Brain microvascular endothelial cell (primary cell): ENCODE measurements at regions not wholly inside any gene's neighbourhood (a gene's known extent, or its start where the extent isn't known, plus 50 kb on each side); places are given as distances from the start of the nearest gene placed in this dataset.

Experiments
- DNase-seq: peaks from one replicate; pipeline ENCODE4 v3.0.0-alpha.2; 2020
- H3K27ac ChIP-seq: fragments of 250-450 bp; sonication (Bioruptor Pico); 2 replicates; pipeline ENCODE4 v1.5.1; 2020; ENCODE audit warnings: mild to moderate bottlenecking, moderate library complexity
- H3K27me3 ChIP-seq: fragments of 250-450 bp; sonication (Bioruptor Pico); replicated peaks from 2 replicates; pipeline ENCODE4 v1.5.1; 2020; ENCODE audit warnings: mild to moderate bottlenecking
- H3K36me3 ChIP-seq: fragments of 250-450 bp; sonication (Bioruptor Pico); replicated peaks from 2 replicates; pipeline ENCODE4 v1.5.1; 2020; ENCODE audit warnings: mild to moderate bottlenecking
- H3K4me3 ChIP-seq: 2 replicates; pipeline ENCODE4 v1.5.1; 2011; ENCODE audit warnings: low read depth, mild to moderate bottlenecking, control low read depth, low read length, moderate library complexity
- CTCF ChIP-seq: IDR thresholded peaks from 2 replicates; pipeline ENCODE4 v1.5.1; 2011; ENCODE audit warnings: low read depth, mild to moderate bottlenecking, moderate library complexity, low read length, control low read depth, inconsistent platforms; ENCODE audit errors: missing control alignments
- in situ Hi-C: cut with HindIII; loops from 2 replicates; pipeline ENCODE4 v1.10.0; 2017; ENCODE audit warnings: low sequenced_read_pairs, low pct_ligation_motif_present

GRCh38 chr13:86765462-86765861 lies 905.7 kb upstream of the SLITRK5 start:
- DNase-seq: no peak
- H3K27ac ChIP-seq: no peak overlapping the region
- in situ Hi-C loops: no loop called here
- H3K36me3 ChIP-seq: no peaks in the 10 kb centered on the region
- H3K4me3 ChIP-seq: no peak overlapping the region
- TF ChIP-seq CTCF: no peak
- no peaks in the 10 kb centered on the region for H3K27me3 ChIP-seq

GRCh38 chr13:86788616-86789015 lies 882.6 kb upstream of the SLITRK5 start:
- no peak for DNase-seq
- Histone ChIP-seq H3K36me3 (no peaks in the 10 kb centered on the region), H3K27ac (no peak overlapping the region), H3K4me3 (no peak overlapping the region), H3K27me3 (no peaks in the 10 kb centered on the region)
- in situ Hi-C loops: no loop called here
- no peak for TF ChIP-seq CTCF

- in situ Hi-C loops: no loop called here
- H3K27ac ChIP-seq: no peak overlapping the region
- no peak for TF ChIP-seq CTCF
Observed at GRCh38 chr13:86792153-86792651, 879.0 kb upstream of the SLITRK5 start.

GRCh38 chr13:86795858-86796257 lies 875.3 kb upstream of the SLITRK5 start:
- Histone ChIP-seq H3K27ac (no peak overlapping the region), H3K27me3 (no peaks in the 10 kb centered on the region), H3K4me3 (no peak overlapping the region), H3K36me3 (no peaks in the 10 kb centered on the region)
- TF ChIP-seq CTCF: no peak
- DNase-seq: no peak
- in situ Hi-C loops: no loop called here

More at GRCh38 chr13:86792153-86792651, 879.0 kb upstream of the SLITRK5 start:
- Histone ChIP-seq H3K4me3 (no peak overlapping the region), H3K27me3 (no peaks in the 10 kb centered on the region), H3K36me3 (no peaks in the 10 kb centered on the region)
- no peak for DNase-seq

GRCh38 chr13:86810361-86810760 lies 860.8 kb upstream of the SLITRK5 start:
- in situ Hi-C loops: no loop called here
- no peak for TF ChIP-seq CTCF
- no peak overlapping the region for H3K27ac ChIP-seq
- no peak overlapping the region for H3K4me3 ChIP-seq
- H3K36me3 ChIP-seq: no peaks in the 10 kb centered on the region
- DNase-seq: no peak
- no peaks in the 10 kb centered on the region for H3K27me3 ChIP-seq

- no peaks in the 10 kb centered on the region for H3K27me3 ChIP-seq
- no peak for DNase-seq
- no peak overlapping the region for H3K4me3 ChIP-seq
- in situ Hi-C loops: no loop called here
- H3K36me3 ChIP-seq: no peaks in the 10 kb centered on the region
- TF ChIP-seq CTCF: no peak
- H3K27ac ChIP-seq: no peak overlapping the region
Observed at GRCh38 chr13:86813198-86813597, 858.0 kb upstream of the SLITRK5 start.
